H1 (cell line): ENCODE measurements at regions not wholly inside any gene's neighbourhood (a gene's known extent, or its start where the extent isn't known, plus 50 kb on each side); places are given as distances from the start of the nearest gene placed in this dataset.

Experiments
- CTCF ChIA-PET: fragments of 300-600 bp; sonication (Branson Sonifier 250); formaldehyde crosslinking; loops from one replicate; lab custom pipeline; 2021; ENCODE audit not compliant: partially characterized antibody; lab: Charles Lee
- POLR2A ChIA-PET: fragments of 300-600 bp; sonication (Branson Sonifier 250); formaldehyde crosslinking; loops from one replicate; lab custom pipeline; 2021; ENCODE audit warnings: inconsistent platforms; ENCODE audit not compliant: partially characterized antibody; lab: Charles Lee
- DNase-seq, 2 experiments: peaks; one replicate each; pipeline versions ENCODE4 v3.0.0 to v3.0.0-alpha.2; 2010 to 2022; ENCODE audit warnings: low spot score in 2 of 2, low read depth in 1 of 2, mixed read lengths in 1 of 2
- FAIRE-seq: peaks from 2 replicates; lab custom pipeline; 2011; peaks lifted over from hg19 to GRCh38; lab: Jason Lieb, UNC
- H2AFZ ChIP-seq: 2 replicates; pipeline ENCODE4 v1.8.1; 2012; ENCODE audit warnings: low read length, inconsistent platforms
- H2AK5ac ChIP-seq: 2 replicates; pipeline ENCODE4 v1.6.1; 2013; ENCODE audit warnings: low read depth, low read length
- H2BK120ac ChIP-seq: replicated peaks from 2 replicates; pipeline ENCODE3; 2013; ENCODE audit warnings: low read depth, low read length, inconsistent platforms
- H2BK12ac ChIP-seq: 2 replicates; pipeline ENCODE4 v1.6.1; 2013; ENCODE audit warnings: low read depth, low read length
- H2BK15ac ChIP-seq: 2 replicates; pipeline ENCODE4 v1.6.1; 2013; ENCODE audit warnings: low read length
- H2BK20ac ChIP-seq: 2 replicates; pipeline ENCODE4 v1.6.1; 2013; ENCODE audit warnings: low read length
- H2BK5ac ChIP-seq: 2 replicates; pipeline ENCODE4 v1.6.1; 2013; ENCODE audit warnings: low read depth, low read length
- H3K14ac ChIP-seq: 2 replicates; pipeline ENCODE4 v1.6.1; 2013; ENCODE audit warnings: inconsistent platforms; ENCODE audit not compliant: insufficient read length
- H3K18ac ChIP-seq: 2 replicates; pipeline ENCODE4 v1.6.1; 2013; ENCODE audit warnings: low read length; ENCODE audit errors: extremely low read depth
- H3K23ac ChIP-seq: 2 replicates; pipeline ENCODE4 v1.6.1; 2013; ENCODE audit warnings: inconsistent platforms; ENCODE audit not compliant: insufficient read length
- H3K23me2 ChIP-seq: 2 replicates; pipeline ENCODE4 v1.6.1; 2013; ENCODE audit warnings: low read depth, low read length
- H3K27ac ChIP-seq: 2 replicates; pipeline ENCODE4 v1.6.1; 2011; ENCODE audit warnings: low read depth, low read length, inconsistent platforms
- H3K27me3 ChIP-seq, 4 experiments: replicated peaks in 1 of 4; 1 replicate in 1 of 4; 2 replicates in 3 of 4; pipeline versions ENCODE4 v1.6.1 to v1.8.1; 2011 to 2013; ENCODE audit warnings: low read length in 3 of 4, mild to moderate bottlenecking in 3 of 4, inconsistent platforms in 2 of 4, mixed read lengths in 2 of 4, moderate library complexity in 1 of 4; ENCODE audit not compliant: control insufficient read depth in 3 of 4, insufficient read depth in 3 of 4; ENCODE audit errors: extremely low read depth in 1 of 4
- H3K36me3 ChIP-seq, 4 experiments: 2 replicates each; pipeline versions ENCODE4 v1.6.1 to v1.8.1; 2011 to 2013; ENCODE audit warnings: mild to moderate bottlenecking in 4 of 4, low read length in 3 of 4, moderate library complexity in 2 of 4, control low read depth in 1 of 4, inconsistent platforms in 1 of 4; ENCODE audit not compliant: insufficient read depth in 4 of 4, control insufficient read depth in 2 of 4
- H3K4ac ChIP-seq: replicated peaks from 2 replicates; pipeline ENCODE3; 2013; ENCODE audit warnings: low read length, low read depth, mixed read lengths, inconsistent platforms; ENCODE audit not compliant: insufficient read length
- H3K4me1 ChIP-seq, 4 experiments: replicated peaks in 1 of 4; 1 replicate in 1 of 4; 2 replicates in 3 of 4; pipeline versions ENCODE4 v1.6.1 to v1.8.1; 2011 to 2013; ENCODE audit warnings: low read length in 3 of 4, inconsistent platforms in 2 of 4, mixed read lengths in 1 of 4; ENCODE audit not compliant: insufficient read depth in 4 of 4, control insufficient read depth in 3 of 4
- H3K4me2 ChIP-seq, 2 experiments: 2 replicates each; pipeline versions ENCODE4 v1.6.1 to v1.8.1; 2011 to 2013; ENCODE audit warnings: low read depth in 2 of 2, low read length in 2 of 2, control low read depth in 1 of 2, inconsistent platforms in 1 of 2, mild to moderate bottlenecking in 1 of 2; ENCODE audit not compliant: insufficient read depth in 1 of 2
- H3K4me3 ChIP-seq, 4 experiments: fragments of 200-600, 300-600 bp in 1 of 4; sonication (generic), shearing (Covaris generic), sonication (Bioruptor Twin) in 1 of 4; 2 replicates each; pipeline versions ENCODE4 v1.5.1 to v1.8.1; 2011 to 2016; ENCODE audit warnings: low read length in 4 of 4, low read depth in 3 of 4, control low read depth in 2 of 4, inconsistent platforms in 2 of 4, mild to moderate bottlenecking in 2 of 4, mixed read lengths in 1 of 4, moderate library complexity in 1 of 4; ENCODE audit not compliant: insufficient read depth in 2 of 4; ENCODE audit errors: extremely low read depth in 1 of 4
- H3K56ac ChIP-seq: replicated peaks from 2 replicates; pipeline ENCODE3; 2013; ENCODE audit warnings: low read depth, mild to moderate bottlenecking, mixed read lengths, low read length, inconsistent platforms; ENCODE audit not compliant: insufficient read length
- H3K79me1 ChIP-seq: 2 replicates; pipeline ENCODE4 v1.6.1; 2013; ENCODE audit warnings: low read depth, low read length, control low read depth
- H3K79me2 ChIP-seq, 2 experiments: 2 replicates each; pipeline versions ENCODE4 v1.6.1 to v1.8.1; 2012 to 2013; ENCODE audit warnings: low read length in 2 of 2, mild to moderate bottlenecking in 2 of 2, inconsistent platforms in 1 of 2; ENCODE audit not compliant: insufficient read depth in 2 of 2, control insufficient read depth in 1 of 2
- H3K9ac ChIP-seq, 4 experiments: replicated peaks in 1 of 4; 1 replicate in 1 of 4; 2 replicates in 3 of 4; pipeline versions ENCODE4 v1.6.1 to v1.8.1; 2011 to 2013; ENCODE audit warnings: low read depth in 3 of 4, low read length in 3 of 4, control low read depth in 2 of 4, mild to moderate bottlenecking in 2 of 4, moderate library complexity in 2 of 4, inconsistent platforms in 1 of 4; ENCODE audit errors: extremely low read depth in 1 of 4
- H3K9me3 ChIP-seq, 2 experiments: 2 replicates each; pipeline versions ENCODE4 v1.6.1 to v1.8.1; 2012 to 2013; ENCODE audit warnings: mild to moderate bottlenecking in 2 of 2, moderate library complexity in 2 of 2, control low read depth in 1 of 2, inconsistent platforms in 1 of 2, low read depth in 1 of 2, low read length in 1 of 2, mixed read lengths in 1 of 2; ENCODE audit not compliant: insufficient read depth in 2 of 2
- H4K20me1 ChIP-seq, 2 experiments: replicated peaks in 1 of 2; 2 replicates each; pipeline versions ENCODE3 to v1.8.1; 2011 to 2013; ENCODE audit warnings: inconsistent platforms in 2 of 2, low read length in 2 of 2, mild to moderate bottlenecking in 1 of 2; ENCODE audit not compliant: insufficient read depth in 2 of 2, control insufficient read depth in 1 of 2
- H4K5ac ChIP-seq: 2 replicates; pipeline ENCODE4 v1.6.1; 2013; ENCODE audit warnings: low read length, low read depth, mixed read lengths, inconsistent platforms; ENCODE audit not compliant: insufficient read length
- H4K8ac ChIP-seq: 2 replicates; pipeline ENCODE4 v1.8.0; 2013; ENCODE audit warnings: mild to moderate bottlenecking, moderate library complexity, low read length, inconsistent platforms; ENCODE audit not compliant: insufficient read depth; ENCODE audit errors: extremely low read depth
- H4K91ac ChIP-seq: replicated peaks from 2 replicates; pipeline ENCODE3; 2013; ENCODE audit warnings: low read length, mixed read lengths, inconsistent platforms; ENCODE audit not compliant: insufficient read length
- BACH1 ChIP-seq: IDR thresholded peaks from 2 replicates; pipeline ENCODE4 v1.6.1; 2012; ENCODE audit warnings: low read length, improper control_type of control experiment
- BCL11A ChIP-seq, 2 experiments: IDR thresholded peaks; one replicate each; pipeline ENCODE4 v1.6.1; 2011; ENCODE audit warnings: low read depth in 2 of 2, low read length in 2 of 2, mild to moderate bottlenecking in 2 of 2
- KDM4A ChIP-seq: IDR thresholded peaks from one replicate; pipeline ENCODE4 v1.7.1; 2012; ENCODE audit warnings: low read depth, mild to moderate bottlenecking, moderate library complexity, low read length, inconsistent platforms; ENCODE audit not compliant: severe bottlenecking
- SP2 ChIP-seq: IDR thresholded peaks from 2 replicates; pipeline ENCODE4 v1.6.1; 2012; ENCODE audit warnings: mild to moderate bottlenecking, low read length, inconsistent platforms
- SUZ12 ChIP-seq: fragments of 200-600 bp; sonication (generic); IDR thresholded peaks from 2 replicates; pipeline ENCODE4 v1.6.1; 2012; ENCODE audit warnings: mild to moderate bottlenecking, inconsistent platforms, low read length, moderate library complexity, mixed read lengths
- WGBS, 2 experiments: shearing (Covaris generic) in 1 of 2; methylation state at CpG; one replicate each; pipeline versions ENCODE4 v1.1.6 to v1.1.7; 2013 to 2015; ENCODE audit warnings: low lambda C conversion rate in 2 of 2, mixed read lengths in 2 of 2, inconsistent platforms in 1 of 2, low coverage in 1 of 2, missing lambda C conversion rate in 1 of 2; ENCODE audit not compliant: insufficient replicate concordance in 2 of 2, insufficient coverage in 1 of 2, insufficient read length in 1 of 2; ENCODE audit errors: extremely low coverage in 1 of 2, missing lambda C conversion rate in 1 of 2; 5-methylcytosine and 5-hydroxymethylcytosine counted together

GRCh38 chr5:108687595-108688200 is 60.0 kb upstream of the FER start:
- CTCF ChIA-PET, result interaction anchor here (0.9 to 1.5 kb wide), 3 partner anchors 9 to 40 kb away, joined by 3 to 9 read pairs (median 4); no protein-coding TSS in a partner anchor
- no peak overlapping the region for H2BK15ac ChIP-seq
- H2BK5ac ChIP-seq, result no peak overlapping the region; the same call in 1 of the 2 replicates

More at GRCh38 chr5:108687595-108688200, 60.0 kb upstream of the FER start:
- no peak overlapping the region for H3K4me3 ChIP-seq
- no peak overlapping the region for H3K56ac ChIP-seq
- DNase-seq, result no peak
- no peaks in the 10 kb centered on the region; the same call in 1 of the 2 replicates for H3K23me2 ChIP-seq
- H3K36me3 ChIP-seq, result no peaks in the 10 kb centered on the region
- no peak overlapping the region; a peak in 1 of 4 replicates for H3K4me2 ChIP-seq
- H2AFZ ChIP-seq, result peak overlapping the region; percentile 15; the same call in 1 of the 2 replicates
- no peak overlapping the region for H2BK12ac ChIP-seq
- no peak overlapping the region for H3K18ac ChIP-seq
- TF ChIP-seq KDM4A, result no peak
- TF ChIP-seq SP2, result no peak
- no peak for TF ChIP-seq SUZ12
- no peak for TF ChIP-seq BCL11A (IDR thresholded peaks at IDR 0.05; ENCODE audit: low read depth in 2 of 2, low read length in 2 of 2)
- no peak for TF ChIP-seq BACH1
- TF ChIP-seq, all 59 proteins: peak for 0
- 0 out of 2 replicates have a peak overlapping the region, but pooled peaks have one; percentile 70 for H3K27ac ChIP-seq
- POLR2A ChIA-PET, result interaction anchor here (1.2 to 5.7 kb wide), 5 partner anchors 10 to 63 kb away, joined by 3 to 44 read pairs (median 6); partner anchors contain the start of gene FER
- H4K5ac ChIP-seq, result no peak overlapping the region
- H2AK5ac ChIP-seq, result no peak overlapping the region
- FAIRE-seq, result peak; percentile 36
- peaks cover 0 to 3% of the 10 kb centered on the region in 2 experiments; a peak in 1 of 4 replicates for H3K9me3 ChIP-seq
- H4K91ac ChIP-seq, result no peak overlapping the region
- H3K79me2 ChIP-seq, result no peaks in the 10 kb centered on the region
- no peaks in the 10 kb centered on the region for H3K27me3 ChIP-seq
- no peak overlapping the region for H3K9ac ChIP-seq
- no peaks in the 10 kb centered on the region for H4K20me1 ChIP-seq
- no peak overlapping the region for H4K8ac ChIP-seq
- peaks cover 6 to 20% (median 13%) of the 10 kb centered on the region in 4 experiments for H3K4me1 ChIP-seq
- H3K4ac ChIP-seq, result no peak overlapping the region
- H2BK120ac ChIP-seq, result no peak overlapping the region
- H3K23ac ChIP-seq, result no peak overlapping the region
- no peak overlapping the region for H3K14ac ChIP-seq
- no peaks in the 10 kb centered on the region for H3K79me1 ChIP-seq
- WGBS, 2 experiments, result 91% methylated on average over 2 of the region's 2 CpGs; no CpG with 5 or more reads in 1 of the 2 experiments
- H2BK20ac ChIP-seq, result no peak overlapping the region
